ENCODE measurements at regions not wholly inside any gene's neighbourhood (a gene's known extent, or its start where the extent isn't known, plus 50 kb on each side); places are given as distances from the start of the nearest gene placed in this dataset.
"Not testable (repeated sequence)": the region's sequence is repeated elsewhere in the genome, so short reads cannot be mapped to it uniquely, and the experiment has no call there.

DNA sequence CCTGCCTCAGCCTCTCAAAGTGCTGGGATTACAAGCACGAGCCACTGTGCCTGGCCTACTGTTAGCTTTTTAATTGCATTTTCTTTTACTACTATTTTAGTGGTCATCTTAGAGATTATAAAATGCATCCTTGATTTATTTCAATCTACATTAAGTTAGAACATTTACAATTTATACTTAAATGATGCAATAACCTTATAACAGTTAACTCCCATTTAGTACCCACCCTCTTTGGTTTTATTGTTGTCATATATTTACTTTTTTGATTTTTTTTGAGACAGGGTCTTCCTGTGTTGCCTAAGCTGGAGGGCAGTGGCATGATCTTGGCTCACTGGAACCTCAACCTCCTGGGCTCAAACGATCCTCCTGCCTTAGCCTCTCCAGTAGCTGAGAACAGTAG, 77.3 kb downstream of the PPCDC start:
- DNase-seq = no peak

DNA sequence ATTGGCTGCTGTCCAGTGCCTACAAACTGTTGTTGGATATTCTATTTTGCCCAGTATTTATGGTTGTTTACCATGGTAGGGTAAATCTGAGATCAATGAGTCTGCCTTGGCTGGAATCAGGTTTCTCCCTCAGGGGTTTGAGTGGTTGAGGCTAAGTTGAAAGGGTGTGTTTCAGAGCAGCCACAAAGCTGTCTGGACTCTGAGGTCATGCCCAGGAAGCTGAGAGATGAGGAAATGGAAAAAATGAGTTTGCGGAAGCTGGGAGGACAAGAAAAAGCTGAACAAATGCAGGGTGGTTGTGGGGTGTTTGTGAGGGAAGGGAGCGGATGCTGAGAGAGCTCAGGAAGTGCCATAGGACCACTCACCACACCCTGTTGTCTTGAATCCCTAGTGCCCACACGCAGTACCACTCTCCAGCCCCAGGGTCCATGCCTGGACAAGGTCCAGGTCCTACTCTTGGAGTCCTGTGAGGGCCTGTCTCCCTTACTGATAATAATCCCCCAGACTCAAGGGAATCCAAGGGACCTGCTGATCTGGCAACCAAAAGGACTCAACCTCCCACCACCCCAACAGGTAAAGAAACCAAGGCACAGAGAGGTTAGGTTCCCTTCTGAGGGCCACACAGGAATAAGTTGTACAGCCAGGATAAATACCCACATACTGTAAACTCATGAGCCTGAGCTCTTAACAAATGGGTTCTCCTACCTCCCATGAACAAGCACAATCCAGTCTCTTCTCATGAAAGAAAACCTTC, 81.6 kb downstream of the PPCDC start:
- DNase-seq = no peak

DNA sequence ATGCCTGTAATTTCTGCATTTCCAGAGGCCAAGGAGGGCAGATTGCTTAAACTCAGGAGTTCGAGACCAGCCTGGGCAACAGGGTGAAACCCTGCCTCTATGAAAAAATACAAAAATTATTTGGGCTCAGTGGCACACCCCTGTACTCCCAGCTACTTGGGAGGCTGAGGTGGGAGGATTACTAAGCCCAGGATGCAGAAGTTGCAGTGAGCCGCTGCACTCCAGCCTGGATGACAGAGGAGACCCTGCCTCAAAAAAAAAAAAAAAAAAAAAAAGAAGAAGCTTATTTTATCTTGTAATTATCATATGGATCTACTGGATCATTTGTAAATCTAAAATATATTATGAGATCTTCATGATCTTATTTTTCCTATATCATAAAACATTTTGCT, 84.1 kb downstream of the PPCDC start:
- DNase-seq = no peak

DNA sequence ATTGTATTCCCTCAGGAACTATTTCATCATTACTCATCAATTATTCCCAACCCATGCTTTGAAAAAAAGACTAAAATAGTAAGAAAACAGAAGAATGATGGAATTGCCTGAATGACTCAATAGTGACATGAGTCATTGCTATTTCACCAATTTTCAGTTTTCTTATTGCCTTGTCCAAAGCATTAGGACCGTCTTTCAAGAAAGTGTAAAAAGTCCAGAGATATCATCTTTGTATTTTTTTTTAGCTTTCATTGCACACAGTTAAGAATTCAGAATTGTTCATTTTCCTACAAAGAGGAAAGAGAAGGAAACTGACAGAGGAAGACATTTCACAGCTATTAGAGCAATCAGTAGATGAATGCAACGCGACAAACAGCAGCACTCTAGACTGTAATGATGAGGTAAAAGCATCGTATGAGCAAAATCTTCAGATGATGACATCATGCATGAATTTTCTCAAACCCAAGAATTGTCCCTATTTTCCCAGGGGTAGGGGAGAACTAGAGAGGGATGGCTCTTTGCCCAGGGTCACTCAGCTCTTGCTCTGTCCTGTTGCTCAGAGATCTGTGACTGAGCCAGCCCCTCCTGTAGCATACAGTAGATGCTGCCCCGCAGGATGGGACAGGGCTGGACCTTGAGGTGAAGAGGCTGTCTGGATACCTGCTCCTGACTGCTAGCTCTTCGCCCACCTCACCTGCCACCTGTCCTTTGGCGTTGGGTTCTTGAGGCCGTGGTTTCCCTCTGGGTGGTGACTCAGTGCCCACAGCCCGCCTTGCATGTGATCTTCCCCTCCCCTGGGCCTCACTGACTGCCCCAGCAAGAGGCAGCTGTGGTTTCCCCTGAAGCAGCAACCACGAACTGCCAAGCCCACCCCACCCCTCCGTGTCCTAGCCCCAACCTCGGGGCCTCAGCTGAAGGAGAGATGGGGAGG, 84.8 kb downstream of the PPCDC start:
- DNase-seq = peak; percentile 27

DNA sequence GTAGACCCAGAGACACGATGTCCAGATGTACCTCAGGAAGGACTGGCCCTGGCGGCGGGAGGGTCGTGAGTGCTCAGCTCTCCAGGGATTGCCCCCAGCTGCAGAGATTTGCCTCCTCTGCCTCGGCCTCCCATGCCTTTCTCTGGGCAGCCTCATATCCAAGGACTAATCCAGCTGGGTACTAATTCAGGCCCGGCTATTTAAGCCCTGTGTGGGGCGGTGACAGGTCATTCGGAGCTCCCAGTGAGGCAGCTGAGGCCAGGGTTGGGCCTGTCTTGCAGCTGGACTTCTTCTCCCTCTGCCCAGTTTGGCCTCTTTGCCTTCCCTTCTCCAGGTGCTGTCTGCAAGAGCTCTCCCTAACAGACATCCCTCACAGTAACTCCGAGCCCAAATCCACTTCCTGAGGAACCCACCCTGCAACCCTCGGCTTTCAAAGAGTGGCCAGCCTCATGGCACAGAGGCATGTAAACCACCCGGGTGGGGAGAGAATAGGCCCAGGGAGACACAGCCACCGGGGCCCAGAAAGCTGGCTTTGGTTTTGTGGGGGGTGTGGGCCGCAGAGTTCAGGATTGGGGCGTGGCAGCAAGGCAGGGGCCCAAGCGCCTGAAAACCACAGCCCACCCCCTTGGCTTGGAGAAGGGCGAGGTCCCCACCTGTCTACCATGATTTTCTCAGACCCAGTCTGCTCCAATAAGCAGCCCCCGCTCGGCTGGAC, 85.8 kb downstream of the PPCDC start:
- no peak for DNase-seq

DNA sequence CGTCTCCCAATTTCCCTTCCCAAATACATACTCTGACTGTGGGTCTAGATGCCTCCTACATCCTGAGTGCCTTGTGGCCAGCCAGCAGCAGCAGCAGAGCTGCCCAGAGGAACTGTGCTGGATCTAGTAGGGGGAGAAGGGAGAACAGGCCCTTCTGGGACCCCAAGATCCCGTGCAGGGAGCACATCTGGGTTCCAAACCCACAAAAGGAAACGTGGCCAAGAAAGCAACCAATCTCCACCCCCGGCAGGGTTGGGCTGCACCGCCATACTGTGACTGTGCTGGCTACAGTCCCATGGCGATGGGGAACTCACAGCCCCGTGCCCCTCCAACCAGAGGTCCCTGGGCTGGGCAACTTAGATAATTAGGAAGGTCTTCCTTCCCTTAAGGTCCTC, 86.3 kb downstream of the PPCDC start:
- DNase-seq = no peak

DNA sequence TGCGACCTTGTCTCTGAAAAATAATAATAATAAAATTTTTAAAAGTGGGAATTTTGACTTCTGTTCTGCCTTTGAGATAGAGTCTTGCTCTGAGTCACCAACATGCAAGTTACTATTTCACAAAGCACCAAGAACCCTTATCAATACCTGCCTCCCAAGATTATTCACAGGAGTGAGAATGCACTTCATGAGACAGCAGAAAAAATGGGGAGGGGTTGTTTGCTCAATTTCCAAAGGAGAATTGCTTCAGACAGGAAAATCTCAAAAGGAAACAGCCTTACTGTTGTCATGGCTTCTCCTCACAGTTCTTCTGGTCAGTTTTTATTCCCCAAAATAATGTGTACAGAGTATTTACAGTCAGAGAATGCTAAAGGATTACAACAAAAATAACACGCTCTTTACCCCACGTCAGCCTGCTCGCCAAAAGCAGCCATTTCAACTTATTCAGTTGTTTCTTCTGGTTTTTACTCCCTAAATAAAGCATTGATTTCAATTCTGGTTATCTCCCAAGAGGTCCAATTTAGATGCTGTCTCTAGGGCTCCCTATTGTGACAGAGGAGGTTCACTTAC, 89.0 kb downstream of the PPCDC start:
- DNase-seq = no peak

DNA sequence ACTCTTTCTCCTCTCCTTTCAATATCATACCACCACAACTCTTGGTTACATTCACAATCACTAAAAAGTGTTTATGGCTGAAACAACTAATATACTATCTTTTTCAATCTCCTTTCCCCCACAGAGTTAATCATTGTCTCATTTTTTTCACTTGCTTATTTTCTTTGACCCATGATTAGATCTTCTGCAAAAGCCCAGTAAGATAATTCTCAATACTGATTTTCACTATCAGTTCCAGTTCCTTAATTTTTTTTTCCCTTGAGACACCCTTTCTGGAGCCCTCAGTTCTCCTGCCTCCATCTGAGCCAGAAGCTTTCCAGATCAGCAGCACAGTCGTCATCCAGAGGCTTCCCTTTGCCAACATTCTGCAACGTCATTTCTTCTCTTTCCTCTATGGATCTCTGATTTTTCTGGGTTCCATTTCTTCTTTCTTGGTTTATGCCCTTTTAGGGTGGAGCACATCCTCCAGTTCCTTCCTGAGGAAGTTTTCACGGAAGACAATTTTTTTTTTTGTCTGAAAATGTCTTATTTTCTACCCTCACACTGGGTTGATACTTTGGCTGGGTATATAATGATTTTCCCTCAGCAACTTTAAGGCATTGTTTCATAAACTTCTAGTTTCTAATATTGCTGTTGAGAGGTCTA, 88.7 kb upstream of the C15orf39 start:
- no peak for DNase-seq

DNA sequence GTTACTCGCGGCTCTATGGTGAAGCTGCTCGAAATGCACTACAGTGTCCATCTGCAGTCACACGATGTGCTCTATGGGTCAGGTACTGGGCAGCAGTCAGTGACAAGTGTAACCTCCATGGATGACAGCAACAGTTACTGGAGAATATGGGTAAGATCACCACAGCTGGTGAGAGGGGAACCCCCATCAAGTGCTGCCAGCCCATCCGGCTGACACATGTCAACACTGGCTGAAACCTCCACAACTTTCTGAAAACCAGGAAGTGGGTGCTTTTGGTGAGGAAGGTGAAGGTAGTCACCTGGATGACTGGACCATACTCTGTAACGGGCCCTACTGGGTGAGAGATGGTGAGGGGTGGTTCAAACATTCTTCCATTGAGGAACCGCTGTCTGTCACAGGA, 87.4 kb upstream of the C15orf39 start:
- no peak for DNase-seq

DNA sequence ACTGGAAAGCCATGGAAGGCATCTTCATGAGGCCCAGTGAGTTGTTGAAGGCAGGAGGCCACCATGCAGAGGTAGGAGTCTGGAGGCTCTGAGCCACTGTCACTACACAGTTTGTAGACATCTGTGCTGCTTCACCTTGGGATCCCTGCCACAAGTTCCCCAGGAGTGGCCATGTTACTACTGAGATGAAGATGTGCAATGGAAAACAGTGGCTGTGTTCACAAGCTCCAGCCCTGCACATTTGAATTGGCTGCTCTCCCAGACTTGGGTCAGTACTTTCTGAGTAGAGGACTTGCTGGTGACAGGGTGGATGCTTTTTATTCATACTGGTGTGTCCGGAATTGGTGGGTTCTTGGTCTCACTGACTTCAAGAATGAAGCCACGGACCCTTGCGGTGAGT, 86.9 kb upstream of the C15orf39 start:
- no peak for DNase-seq

DNA sequence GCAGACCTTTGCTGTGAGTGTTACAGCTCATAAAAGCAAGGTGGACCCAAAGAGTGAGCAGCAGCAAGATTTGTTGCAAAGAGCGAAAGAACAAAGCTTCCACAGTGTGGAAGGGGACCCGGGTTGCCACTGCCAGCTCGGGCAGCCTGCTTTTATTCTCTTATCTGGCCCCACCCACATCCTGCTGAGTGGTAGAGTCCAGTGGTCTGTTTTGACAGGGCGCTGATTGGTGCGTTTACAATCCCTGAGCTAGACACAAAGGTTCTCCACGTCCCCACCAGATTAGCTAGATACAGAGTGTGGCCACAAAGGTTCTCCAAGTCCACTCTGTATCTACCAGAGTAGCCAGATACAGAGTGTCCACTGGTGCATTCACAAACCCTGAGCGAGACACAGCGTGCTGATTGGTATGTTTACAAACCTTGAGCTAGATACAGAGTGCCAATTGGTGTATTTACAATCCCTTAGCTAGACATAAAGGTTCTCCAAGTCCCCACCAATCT, 86.2 kb upstream of the C15orf39 start:
- DNase-seq = not testable (repeated sequence)

DNA sequence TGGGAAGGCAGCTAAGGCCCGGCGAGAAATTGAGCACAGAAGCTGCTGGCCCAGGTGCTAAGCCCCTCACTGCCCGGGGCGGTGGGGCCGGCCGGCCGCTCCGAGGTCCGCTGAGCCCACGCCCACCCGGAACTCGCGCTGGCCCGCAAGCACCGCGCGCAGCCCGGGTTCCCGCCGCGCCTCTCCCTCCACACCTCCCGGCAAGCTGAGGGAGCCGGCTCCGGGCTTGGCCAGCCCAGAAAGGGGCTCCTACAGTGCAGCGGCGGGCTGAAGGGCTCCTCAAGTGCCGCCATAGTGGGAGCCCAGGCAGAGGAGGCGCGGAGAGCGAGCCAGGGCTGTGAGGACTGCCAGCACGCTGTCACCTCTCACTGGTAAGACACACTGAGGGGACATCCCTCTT, 85.5 kb upstream of the C15orf39 start:
- not testable (repeated sequence) for DNase-seq

DNA sequence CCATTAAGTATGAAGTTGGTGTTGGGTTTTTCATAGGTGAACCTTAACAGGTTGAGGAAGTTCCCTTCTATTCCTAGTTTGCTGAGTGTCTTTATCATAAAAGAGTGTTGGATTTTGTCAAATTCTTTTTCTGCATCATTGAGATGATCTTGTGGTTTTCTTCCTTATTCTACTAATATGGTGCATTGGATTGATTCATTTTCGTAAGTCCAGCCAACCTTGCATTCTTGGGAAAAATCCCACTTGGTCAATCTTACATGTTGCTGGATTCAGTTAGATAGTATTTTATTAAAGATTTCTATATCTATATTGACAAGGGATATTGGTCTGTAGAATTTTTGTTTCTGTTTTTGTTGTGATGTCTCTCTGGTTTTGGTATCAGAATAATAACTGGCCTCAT, 83.7 kb upstream of the C15orf39 start:
- no peak for DNase-seq

DNA sequence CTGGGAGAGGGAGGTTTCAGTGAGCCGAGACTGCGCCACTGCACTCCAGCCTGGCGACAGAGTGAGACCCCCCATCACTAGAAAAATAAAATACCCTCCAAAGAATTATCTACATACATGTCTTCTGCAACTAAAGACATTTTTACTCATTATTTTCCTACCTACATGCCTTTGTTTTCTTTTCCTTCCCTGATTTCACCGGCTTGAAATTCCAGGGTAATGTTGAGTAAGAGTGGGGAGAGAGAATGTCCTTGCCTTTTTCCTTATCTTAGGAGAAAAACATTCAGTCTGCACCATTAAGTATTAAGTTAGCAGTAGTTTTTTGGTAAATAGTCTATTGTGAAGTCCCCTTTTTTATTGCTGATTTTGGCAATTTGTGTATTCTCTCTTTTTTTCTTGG, 82.4 kb upstream of the C15orf39 start:
- DNase-seq = not testable (repeated sequence)

DNA sequence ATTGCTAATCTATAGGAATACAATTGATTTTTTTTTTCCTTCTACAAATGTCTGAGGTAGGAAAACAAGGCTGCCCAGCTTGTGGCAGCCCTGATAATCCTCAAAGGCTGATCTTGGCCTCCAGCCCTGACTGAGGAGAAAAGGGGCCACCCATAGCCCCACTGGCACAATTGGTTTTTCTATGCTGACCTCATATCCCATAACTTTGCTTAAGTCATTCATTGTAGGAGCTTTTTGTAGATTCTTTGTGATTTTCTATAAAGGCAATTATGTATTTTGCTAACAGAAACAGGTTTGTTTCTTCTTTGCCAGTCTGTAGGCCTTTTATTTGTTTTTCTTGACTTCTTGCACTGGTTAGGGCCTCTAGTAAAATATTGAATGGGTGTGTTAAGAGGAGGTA, 80.2 kb upstream of the C15orf39 start:
- no peak for DNase-seq

DNA sequence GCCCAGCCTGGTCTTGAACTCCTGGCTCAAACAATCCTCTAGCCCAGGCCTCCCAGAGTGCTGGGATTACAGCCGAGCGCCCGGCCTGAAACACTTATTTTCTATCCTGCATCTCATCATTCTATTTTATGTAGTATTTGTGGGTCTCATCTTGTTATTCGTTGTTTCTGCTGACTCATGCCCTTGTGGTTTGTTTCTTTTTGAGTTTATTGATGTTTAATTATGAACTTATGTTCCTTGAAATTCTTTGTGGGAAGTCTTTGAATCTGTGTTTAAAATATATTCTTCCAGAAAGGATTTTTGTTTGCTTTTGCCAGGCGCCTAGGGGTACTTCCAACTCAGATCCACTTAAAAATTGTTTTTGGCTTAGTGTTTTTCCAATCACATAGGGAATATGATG, 78.3 kb upstream of the C15orf39 start:
- no peak for DNase-seq

DNA sequence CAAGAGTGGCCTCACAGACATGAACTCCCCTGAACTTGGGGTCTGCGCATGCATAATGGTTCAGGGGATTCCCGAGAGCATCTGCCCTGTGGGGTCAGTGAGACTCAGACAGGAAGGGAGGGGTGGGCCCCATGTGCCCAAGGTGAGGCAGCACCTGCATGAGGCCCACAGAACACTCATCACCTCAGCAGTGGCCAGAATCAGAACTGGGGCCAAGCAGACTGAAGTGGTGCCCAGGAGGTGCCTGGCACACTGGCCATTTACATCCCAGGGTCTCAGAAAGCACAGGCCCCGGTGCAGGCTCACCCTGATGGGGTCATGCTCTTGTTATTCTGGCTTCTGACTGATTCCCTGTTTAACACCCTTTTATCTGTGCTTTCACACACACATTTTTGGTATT, 77.4 kb upstream of the C15orf39 start:
- not testable (repeated sequence) for DNase-seq

DNA sequence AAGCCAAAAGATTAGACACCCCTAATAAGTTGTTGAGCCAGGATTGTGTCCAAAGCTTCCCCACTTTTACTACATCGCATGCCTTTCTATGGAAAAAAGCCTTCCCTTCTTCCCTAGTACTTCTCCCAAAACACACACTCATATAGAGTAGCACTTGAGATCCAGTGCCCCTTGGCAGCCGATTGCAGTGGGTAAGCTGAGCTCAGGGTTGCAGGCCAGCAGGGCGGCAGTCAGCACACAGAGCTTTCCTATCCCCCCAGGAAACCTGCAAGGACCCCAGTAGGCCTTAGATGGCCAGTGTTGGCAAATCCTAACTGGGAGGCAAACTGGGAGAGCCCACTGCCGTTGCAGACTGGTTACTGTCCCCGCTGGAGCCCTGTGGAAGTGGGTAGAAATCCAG, 75.7 kb upstream of the C15orf39 start:
- DNase-seq = no peak

DNA sequence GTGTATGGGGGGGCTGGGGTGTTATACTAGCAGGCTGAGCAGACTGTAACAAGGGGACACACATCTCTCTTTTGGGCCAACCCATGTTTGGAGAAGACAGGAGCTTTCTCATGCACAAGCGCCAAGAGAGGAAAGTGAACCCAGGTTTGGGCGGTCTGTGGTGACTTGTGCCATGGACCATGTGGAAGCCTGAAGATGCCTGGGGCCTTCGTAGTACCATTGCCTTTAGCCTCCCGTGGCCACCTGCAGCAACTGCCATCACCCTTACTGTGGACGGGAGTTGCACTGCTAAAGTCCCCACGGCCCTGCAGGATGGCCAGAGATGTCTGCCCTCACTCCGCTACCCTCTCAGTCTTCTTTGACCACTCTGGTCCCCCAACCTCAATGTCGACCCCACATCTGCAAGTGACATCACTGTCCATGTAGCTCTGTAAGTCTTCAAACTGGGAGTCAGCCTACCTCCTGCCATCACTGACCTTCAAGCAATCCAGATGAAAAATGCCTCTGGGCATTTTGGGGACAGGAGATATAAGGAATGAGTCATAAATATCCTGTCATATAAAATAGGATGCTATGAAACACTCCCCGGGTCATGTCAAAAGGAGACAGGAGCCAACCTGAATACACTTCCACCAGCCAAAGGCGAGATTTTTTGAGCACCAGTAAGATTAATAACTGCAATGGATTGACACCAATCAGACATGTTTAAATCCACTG, 74.7 kb upstream of the C15orf39 start:
- DNase-seq = no peak

DNA sequence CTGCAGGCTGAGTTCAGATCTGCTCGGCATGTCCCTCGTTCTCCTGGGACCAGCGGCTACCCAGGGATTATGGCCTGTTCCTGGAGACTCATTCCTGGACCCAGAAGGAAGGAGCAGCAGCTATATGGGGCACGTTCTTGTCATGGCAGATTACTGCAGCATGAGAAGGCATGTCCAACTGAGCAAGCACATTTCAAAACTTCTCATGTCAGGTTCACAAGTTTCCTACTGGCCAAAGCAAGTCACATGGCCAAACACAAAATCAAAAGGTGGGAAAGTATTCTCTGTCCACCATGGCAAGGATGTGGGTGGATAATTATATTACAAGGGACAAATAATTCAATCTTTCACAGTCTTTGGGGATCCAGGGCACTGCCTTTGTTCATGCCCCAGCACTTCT, 71.9 kb upstream of the C15orf39 start:
- no peak for DNase-seq

DNA sequence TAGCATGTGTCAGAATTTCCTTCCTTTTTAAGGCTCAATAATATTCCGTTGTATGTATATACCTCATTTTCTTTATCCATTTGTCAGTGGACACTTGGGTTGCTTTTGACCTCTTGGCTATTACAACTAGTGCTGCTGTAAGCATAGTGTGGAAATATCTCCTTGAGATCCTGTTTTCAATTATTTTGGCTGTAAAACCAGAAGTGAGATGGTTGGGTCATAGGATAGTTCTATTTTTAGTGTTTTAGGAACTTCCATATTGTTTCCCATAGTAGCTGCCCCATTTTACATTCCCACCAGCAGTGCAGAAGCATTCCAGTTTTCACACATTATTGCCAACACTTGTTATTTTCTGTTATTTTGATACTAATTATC, 70.4 kb upstream of the C15orf39 start:
- DNase-seq = no peak

DNA sequence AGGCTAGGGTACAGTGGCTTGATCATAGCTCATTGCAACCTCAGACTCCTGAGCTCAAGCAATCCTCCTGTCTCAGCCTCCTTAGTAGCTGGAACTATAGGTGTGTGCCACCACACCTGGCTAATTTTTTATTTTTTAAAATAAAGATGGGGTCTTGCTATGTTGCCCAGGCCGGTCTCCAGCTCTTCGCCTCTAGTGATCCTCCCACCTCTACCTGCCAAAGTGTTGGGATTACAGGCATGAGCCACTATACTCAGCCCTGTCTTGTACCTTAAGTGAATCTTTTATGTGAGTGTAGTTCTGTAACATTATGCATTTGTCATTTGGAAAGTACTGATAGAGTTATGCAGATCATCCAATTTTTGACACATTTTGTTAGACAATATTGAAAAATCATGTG, 66.9 kb upstream of the C15orf39 start:
- no peak for DNase-seq
